CD4-positive, alpha-beta T cell treated with Interleukin-21 for 1 hour (primary cell): ENCODE measurements at regions not wholly inside any gene's neighbourhood (a gene's known extent, or its start where the extent isn't known, plus 50 kb on each side); places are given as distances from the start of the nearest gene placed in this dataset.
"Not testable (repeated sequence)": the region's sequence is repeated elsewhere in the genome, so short reads cannot be mapped to it uniquely, and the experiment has no call there.

ENCODE experiments used
- DNase-seq: peaks from one replicate; pipeline ENCODE4 v3.0.0-alpha.2; 2020

DNA sequence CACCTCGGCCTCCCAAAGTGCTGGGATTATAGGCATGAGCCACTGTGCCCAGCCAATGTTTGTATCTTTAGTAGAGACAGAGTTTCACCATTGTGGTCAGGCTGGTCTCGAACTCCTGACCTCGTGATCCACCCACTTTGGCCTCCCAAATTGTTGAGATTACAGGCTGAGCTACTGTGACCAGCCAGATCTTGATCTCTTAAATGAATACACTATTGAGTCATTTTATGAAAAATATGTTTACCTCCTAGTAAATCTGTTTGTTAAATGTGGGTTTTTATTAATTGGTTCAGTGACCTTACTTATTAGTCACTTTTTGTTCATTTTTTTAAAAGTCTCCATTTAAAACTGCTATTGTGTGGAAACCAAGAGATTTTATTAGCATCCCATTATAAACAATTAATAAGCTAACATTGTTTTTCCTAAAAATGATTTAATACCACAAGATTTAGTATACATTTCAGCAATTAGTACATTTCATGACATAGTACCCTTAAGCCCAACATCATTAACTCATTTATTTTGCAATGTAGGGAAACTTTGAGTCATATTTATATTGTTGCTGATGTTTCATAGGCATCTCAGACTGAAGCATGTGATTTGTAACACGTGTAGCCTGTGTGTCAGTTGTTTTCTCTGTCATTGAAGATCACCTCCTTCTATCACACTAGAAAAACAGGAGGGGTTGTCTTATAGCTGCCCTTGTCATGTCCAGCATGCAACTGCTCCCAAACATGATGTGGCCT, 261.2 kb downstream of the TAF11L14 start:
- DNase-seq, result no peak

DNA sequence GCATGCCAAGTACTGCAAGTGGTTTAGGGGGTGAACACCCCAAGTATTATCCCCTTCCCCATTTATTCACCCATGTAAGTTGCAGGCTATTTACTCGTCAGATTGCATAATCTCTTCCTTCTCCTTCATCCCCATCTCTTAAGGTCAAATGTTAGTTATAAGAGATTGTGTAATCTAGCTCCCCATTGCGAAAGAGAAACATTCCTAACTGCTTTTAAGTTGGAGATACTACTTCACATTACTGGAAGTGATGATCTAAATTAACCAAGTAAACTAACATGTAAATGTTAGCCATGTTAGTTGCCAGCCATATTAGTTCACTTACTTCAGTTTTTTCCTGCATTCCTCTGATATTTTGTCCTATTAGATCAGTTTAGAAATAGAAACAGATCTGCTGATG, 262.3 kb downstream of the TAF11L14 start:
- DNase-seq, result no peak

DNA sequence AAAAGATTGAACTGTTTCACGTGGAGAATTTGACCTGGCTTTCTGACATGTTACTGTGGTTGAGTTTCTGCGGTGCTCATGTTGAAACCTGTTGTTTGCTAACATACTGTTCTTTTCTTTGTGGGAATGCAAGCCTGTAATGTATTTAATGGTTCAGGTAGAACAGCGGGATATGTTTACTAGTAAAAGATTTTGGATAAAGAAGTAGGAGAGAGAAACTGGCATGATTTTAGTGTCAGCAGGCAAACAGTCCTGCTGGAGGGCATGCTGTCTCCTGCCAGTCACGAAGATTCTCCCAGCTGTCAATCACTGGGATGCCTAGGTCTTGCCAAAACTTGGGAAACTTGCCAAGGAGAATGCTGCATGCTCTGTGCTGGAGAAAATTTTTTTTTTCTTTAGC, 263.5 kb downstream of the TAF11L14 start:
- DNase-seq, result no peak

DNA sequence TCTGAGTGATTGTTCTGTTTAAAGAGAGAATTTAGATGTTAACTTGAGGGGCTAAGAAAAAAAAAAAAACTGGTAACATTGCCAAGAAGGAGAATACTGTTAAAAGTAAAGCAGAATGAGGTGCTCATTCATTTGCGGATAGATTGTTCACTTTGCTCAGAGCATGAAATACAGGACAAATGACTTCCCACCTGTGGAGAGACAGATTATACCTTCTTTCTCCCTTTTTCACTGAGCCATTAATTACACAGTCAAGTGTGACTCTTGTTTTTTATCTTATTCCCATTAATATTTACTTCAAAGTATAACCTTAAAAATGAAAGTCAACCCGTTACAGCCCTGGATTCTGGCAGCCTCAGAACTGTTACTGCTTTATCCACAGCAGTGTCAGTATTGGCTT, 264.5 kb downstream of the TAF11L14 start:
- DNase-seq, result no peak

DNA sequence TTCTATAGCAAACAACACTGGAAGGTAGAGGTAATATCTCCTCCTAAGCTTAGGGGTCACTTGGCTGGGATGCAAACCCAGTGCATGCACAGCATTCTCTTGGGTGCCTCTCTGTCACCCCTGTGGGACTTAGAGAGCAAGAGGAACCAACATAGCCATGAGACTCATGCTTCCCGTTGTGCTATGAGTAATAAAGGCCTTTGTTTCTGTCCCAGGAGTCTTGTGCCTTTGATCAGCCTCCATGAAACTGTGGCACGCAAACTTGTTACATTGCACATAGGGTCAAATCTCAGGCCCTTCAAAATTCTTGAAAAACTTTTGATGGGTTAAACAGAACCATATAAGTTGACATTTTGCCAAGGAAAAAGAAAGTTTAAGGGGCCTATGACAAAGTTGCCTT, 272.8 kb downstream of the TAF11L14 start:
- DNase-seq, result no peak

DNA sequence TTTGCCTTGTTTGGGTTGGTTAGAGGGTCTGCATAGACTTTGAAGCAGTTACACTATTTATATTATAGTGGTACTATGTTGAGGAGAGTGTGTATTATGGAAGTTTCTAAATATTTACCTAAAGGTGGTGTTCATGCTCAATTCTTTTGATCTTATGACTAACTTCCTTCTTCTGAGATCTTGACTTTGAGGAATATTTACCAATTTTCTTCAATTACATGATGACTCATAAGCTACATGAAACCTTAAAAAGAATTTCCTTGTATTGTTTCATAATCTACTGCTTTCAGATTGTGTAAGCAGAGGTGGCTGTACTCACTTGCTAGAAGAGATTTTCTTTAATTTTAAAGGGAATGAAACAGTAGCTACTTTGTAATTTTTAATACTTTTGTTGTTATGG, 276.1 kb downstream of the TAF11L14 start:
- no peak for DNase-seq

DNA sequence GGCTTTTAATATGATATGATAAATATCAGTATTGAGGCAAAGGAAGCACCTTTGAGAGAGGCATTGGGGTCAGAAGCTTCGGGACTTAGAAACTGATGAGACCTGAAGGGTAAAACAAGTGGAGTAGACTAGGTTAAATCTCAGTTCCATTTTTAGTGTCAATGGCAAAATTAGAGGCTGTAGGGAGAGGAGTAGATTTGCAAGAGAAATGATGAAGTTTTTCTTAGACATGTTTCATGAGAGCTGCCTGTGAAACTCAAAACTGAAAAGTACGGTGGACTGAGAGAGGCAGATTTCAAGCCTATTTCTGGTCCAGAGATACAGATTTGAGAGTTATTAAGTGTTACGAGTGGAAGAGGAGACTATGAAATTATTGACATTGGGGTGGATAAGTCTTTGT, 278.5 kb downstream of the TAF11L14 start:
- DNase-seq, result no peak

DNA sequence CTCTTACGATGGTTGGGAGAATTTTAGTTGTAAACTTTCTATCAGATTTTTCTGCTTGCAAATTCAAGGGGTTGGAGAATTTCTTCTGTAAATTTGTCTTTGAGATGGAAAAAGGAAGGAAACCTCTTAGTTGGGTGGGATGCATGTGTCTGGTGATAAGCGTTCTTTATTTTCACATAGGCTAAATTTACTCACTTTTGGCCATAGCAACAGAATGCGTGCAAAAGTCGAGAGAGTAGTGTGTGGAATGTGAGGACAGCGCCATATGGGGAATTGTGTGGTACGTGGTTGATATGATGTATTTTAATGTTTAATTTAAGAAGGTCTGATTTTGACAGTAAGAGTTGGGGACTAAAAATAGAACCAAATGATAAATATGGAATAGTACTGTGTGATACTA, 282.2 kb downstream of the TAF11L14 start:
- no peak for DNase-seq

DNA sequence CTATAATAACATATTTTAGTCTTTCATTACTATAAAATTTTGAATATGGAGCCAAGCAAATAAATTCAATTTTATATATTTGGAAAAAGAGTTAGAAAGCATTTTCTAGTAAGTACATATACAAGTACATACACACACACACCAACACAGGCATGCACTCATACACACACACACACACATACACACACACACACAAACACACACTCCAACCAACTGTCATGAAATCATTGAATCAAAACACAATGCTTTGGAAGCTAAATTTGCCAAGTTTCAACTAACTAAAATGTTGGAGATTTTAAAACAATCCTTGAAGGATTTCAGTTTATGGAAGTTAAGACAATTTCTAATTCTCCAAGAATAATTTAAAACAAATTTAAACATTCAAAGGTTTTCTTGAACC, 283.2 kb downstream of the TAF11L14 start:
- DNase-seq, result no peak

DNA sequence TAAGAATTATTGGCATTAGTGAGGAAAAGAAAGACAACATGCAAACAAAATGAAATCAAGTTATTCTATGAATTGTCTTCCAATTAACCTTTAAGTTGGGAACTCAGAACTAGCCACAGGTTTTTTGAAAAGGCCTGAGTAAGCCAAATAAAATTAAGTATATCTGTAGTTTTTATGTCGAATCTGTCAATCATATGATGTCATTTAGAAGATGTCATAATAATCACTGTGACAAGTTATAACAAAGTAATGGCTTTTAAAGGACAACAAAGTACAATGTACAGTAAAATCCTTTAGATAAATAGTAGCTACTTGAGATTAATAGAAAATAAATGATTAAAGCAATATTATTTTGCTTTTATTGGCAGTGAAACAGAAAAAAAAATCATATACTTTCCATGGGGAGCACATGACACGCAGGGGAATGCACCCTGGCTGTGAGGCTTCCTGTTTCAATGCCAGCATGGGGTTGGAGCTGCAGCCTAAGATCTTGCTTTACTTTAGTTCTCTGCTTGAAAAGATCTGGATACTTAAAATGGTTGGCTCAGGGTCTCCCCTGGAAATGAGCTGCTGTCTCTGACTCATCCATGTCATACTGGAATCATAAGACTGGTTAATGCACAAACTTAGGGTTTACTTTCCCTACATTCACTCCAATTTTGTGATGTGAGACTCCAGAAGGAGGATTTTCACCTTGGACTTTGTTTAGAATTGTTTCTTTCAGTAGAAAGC, 284.3 kb downstream of the TAF11L14 start:
- DNase-seq, result no peak

DNA sequence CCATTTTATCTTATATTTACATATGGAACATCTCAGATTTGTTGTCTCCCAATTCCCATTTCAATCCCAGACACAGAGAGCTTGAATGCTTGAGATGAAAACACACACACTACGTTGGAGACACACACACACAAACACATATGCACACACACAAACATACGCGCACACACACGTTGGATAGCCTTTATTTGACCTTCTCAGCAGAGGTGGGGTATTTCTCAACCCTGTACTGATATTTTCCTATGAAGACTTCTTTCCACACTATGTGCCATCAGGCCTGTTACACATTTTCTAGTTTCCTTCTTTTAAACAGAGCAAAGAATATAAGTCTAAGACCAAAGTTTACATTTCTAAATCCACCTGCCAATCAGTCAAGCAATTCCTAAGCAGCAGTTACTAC, 291.0 kb downstream of the TAF11L14 start:
- DNase-seq, result no peak

DNA sequence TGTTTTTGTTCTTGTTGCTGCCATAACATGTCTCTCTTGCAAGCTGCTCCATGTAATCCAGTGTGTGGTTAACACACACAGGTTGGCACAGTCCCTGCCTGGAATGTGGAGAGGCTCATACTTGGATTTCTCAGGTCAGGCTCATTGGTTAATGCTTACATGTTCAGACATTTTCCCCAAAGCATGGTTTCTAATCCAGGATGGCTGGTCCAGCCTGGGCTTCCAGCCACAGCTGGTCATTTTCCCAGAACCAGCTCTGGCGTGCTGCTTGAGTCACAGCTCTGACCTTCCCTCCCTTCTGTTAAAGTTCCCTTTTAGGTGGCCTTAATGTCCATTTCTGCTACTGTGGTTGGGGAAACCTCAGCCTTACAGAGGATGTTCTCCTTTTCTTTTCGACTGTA, 294.3 kb downstream of the TAF11L14 start:
- DNase-seq, result no peak

DNA sequence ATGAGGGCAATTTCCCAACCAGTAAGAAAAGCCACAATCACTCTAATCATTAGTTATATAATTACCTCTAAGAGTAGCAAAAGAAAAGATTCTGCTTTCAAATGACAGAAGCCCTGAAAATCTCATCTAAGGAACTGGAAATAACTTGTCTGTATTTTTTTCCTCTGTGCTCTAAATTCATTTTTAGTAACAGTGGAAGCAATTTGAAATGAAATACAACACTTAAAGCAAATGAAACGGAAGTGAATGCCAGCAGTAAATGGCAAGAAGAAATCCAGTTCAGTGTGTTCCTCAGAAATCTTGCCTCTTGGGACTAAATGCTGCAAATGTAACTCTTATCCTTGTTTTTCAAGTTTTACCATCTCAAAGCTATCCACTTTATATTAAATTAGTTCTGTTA, 294.9 kb downstream of the TAF11L14 start:
- DNase-seq, result no peak

DNA sequence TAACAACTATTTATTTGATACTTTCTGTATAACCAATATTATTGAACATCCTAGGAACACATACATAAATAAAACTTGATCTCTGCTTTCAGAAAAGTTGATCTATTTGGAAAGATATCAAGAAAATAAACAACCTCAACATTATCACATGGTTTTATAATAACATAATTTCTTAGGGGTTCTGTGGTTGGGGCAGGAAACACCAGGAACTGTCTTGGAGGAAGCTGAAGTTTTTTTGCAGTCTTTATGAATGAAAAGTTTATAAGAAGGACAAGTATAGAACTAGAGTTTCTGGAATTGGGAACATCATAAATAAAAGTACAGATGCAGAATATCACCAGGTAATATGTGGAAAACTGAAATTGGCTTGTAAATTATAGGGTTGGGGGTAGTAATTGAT, 296.1 kb downstream of the TAF11L14 start:
- no peak for DNase-seq

DNA sequence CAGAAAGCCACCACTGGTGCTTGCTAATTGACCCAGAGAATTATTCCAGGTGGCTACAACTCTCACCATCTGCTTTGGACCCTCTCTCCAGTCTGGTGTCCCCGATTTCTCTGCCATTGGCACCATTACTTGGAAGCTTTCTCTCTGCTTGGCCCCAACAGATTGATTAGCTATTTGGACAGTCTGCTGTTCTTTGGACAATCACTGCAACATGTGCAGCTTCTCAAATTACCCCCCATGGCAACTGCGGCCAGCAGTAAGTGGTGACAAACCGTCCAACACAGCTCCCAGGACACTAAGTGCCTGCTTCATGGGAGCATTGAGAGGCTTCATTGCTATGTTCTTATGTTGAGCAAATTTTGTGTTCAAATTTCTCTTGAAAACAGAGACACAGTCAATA, 309.8 kb downstream of the TAF11L14 start:
- DNase-seq, result no peak

DNA sequence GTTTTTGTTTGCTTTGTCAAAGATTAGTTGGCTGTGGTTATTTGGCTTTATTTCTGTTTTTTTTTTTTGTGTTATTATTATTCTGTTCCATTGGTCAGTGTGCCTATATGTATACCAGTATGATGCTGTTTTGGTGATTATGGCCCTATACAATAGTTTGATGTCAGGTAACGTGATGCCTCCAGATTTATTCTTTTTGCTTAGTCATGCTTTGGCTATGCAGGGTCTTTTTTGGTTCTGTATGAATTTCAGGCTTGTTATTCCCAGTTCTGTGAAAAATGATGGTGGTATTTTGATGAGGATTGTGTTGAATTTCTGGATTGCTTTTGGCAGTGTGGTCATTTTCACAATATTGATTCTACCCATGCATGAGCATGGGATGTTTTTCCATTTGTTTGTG, 312.8 kb downstream of the TAF11L14 start:
- no peak for DNase-seq

DNA sequence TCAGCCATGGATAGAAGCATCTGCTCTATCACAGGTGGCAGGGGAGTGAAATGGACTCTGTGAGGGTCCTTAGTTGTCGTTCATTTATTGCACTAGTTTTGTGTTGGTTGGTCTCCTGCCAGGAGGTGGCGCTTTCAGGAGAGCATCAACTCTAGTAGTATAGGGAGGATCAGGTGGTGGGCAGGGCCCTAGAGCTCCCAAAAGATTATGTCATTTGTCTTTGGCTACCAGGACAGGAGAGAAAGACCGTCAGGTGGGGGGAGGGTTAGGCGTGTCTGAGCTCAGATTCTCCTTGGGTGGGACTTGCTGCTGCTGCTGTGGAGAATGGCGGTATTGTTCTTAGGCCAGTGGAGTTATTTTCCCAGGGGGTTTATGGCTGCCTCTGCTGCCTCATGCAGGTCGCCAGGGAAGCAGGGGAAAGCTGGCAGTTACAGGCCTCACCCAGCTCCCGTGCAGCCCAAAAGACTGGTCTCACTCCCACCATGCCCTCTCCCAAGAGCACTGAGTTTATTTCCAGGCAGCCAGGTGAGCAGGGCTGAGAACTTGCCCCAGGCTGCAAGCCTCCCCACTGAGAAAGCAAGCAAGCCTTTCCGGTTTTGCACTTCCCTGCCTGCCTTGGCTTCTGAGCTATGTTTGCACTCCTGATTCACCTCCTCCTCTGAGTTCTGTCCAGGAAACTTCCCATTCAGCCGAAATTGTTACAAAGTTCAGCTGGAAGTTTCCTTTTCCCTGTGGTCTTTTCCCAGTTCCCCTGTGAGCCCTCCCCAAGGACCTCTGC, 317.3 kb downstream of the TAF11L14 start:
- no peak for DNase-seq

DNA sequence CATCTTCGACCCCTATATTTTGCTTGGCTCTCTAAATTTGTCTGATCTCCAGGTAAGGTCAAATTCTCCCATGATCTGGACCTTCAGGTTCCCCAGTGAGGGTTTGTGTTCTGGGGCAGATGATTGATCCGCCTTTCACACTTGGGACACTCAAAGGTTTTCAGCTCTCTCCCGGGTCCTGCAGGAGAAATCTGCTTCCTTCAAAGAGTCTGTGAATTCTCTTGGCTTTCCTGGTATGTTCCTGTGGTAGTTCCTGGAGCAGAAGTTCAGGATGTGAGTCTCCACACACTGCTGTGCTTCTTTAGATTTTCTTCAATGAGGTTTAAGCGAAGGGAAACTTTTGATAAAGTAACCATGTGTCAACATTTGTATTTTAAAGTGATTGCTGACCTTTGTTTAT, 318.0 kb downstream of the TAF11L14 start:
- no peak for DNase-seq

DNA sequence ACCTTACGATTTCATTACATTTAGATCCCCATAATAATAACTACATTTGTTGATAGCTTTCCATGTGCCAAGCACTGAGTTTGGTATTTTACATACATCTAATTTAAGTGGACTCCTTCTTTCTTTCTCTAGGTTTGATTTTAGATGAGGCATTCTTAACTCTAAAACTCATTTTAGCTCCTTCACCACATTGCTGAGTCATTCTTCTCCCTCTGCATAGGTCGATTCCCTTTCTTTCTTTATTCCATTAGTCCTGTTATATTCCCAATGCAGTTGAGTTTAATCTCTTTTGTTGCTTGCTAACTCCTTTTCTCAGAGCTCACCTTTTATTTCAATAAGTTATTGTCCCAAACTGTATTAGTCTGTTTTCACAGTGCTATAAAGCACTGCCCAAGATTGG, 329.8 kb downstream of the TAF11L14 start:
- DNase-seq, result no peak

DNA sequence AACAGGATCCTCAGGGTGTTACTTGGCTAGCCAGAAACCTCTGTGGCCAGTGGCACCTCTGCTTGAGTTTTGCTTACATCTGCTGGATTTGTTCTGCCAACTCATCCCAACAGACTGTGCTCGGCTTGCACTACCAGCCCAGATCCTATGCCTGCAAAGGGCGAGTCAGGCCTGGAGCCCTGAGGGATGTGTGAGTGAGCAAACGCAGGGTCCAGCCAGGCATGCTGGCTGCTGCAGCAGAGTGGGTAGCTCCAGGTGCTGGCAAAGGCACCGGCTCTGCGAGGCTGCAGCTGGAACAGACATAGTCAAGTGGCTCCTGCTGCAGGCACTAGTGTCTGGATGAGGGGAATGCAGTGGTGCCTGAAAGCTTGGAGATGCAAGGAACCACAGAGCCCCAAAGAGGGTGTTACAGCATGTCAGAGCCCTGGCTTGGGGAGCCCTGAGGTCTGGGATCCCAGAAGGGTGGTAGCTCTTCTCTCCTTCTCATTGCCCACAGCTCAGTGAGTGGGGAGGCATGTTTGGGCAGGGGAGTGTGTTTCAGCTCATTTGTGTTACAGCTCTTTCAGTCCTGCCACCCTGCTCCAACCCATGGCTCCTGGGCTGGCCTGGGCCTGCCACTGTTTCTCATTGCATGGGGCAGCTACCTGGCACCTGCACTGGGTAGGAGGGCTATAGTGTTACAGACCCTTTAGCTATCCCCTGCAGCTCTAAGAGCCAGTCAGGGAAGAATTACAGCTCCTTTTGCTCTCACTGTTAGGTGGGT, 332.6 kb downstream of the TAF11L14 start:
- no peak for DNase-seq

DNA sequence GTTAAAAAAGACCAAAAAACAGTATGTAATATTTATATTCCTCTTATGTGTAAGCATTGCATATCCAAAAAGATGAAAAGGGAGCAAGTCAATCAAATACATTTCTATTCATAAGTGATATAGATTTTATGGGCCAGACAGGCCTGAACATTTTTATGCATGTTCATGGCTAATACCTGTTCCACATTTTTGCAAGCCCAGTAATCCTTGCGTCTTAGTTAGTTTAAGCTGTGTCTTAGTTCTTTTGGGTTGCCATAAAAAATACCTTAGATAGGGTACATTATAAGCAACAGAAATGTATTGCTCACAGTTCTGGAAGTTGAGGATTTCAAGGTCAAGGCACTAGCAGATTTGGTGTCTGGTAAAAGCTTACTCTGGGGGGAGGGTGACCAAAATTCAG, 342.1 kb downstream of the TAF11L14 start:
- DNase-seq, result no peak

DNA sequence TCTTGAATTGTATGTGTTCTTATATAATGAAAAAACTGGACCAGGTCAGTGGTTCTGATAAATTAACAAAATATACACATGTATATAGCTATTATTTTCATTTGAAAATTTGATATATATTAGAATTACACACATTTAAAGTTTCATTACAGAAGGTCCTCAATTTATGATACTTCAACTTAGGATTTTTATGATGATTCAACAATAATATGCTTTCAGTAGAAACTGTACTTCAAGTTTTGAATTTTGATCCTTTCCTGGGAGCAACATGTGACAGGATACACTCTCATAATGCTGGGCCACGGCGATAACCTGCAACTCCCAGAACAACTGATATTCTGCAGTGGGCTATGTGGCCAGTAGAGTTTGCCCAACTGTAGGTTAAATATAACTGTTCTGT, 344.7 kb downstream of the TAF11L14 start:
- no peak for DNase-seq

DNA sequence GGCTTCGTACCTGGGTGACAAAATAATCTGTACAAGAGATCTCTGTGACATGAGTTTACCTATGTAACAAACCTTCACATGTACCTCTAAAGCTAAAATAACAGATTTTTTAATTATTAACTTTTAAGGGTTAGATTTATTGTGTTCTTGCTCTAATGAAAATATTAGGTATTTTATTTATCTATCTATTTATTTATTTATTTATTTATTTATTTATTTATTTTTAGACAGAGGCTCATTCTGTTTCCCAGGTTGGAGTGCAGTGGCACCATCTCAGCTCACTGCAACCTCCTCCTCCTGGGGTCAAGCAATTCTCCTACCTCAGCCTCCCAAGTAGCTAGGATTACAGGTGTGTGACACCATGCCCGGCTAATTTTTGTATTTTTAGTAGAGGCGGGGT, 348.4 kb downstream of the TAF11L14 start:
- DNase-seq, result not testable (repeated sequence)
